ENCODE measurements at regions not wholly inside any gene's neighbourhood (a gene's known extent, or its start where the extent isn't known, plus 50 kb on each side); places are given as distances from the start of the nearest gene placed in this dataset.

GRCh38 chr7:136254148-136254547 is 277.0 kb upstream of the MTPN start:
- TF ChIP-seq CTCF (IDR thresholded peaks at IDR 0.05; ENCODE audit: low read depth, low read length) (no peak), POLR2A (IDR thresholded peaks at IDR 0.05; ENCODE audit: extremely low read depth, insufficient read length) (no peak)

All from NB4 (cell line).